ENCODE measurements at regions not wholly inside any gene's neighbourhood (a gene's known extent, or its start where the extent isn't known, plus 50 kb on each side); places are given as distances from the start of the nearest gene placed in this dataset.

GRCh38 chr6:81625216-81625615 is 127.3 kb downstream of the TENT5A start:
- peaks cover 0 to 7% (median 0%) of the 10 kb centered on the region in 4 donors for H3K9me3 ChIP-seq
- intact Hi-C loops (cut with DNase I; ENCODE audit: low total_unique reads) = no loop called here
- H3K36me3 ChIP-seq = no peaks in the 10 kb centered on the region
- H3K4me3 ChIP-seq = no peak overlapping the region
- H3K27ac ChIP-seq = no peak overlapping the region
- TF ChIP-seq EP300 (IDR thresholded peaks at IDR 0.05) (no peak), CTCF (IDR thresholded peaks at IDR 0.05) (no peak), POLR2AphosphoS5 (IDR thresholded peaks at IDR 0.05) (no peak), POLR2A (IDR thresholded peaks at IDR 0.05) (no peak)
- H3K27me3 ChIP-seq = no peaks in the 10 kb centered on the region
- whole genome bisulfite sequencing, 5 donors = 96 to 100% (median 97%) methylated on average over 1 of the region's 1 CpG
- no peaks in the 10 kb centered on the region for H3K4me1 ChIP-seq
- no peak for DNase-seq

- 45 to 97% (median 93%) methylated on average over 1 of the region's 1 CpG for WGBS, 5 donors
- H3K27me3 ChIP-seq = no peaks in the 10 kb centered on the region
- no peaks in the 10 kb centered on the region for H3K4me1 ChIP-seq
- intact Hi-C loops (cut with DNase I; ENCODE audit: low total_unique reads) = no loop called here
- H3K36me3 ChIP-seq = no peaks in the 10 kb centered on the region
- H3K9me3 ChIP-seq = peaks cover 0 to 4% (median 0%) of the 10 kb centered on the region in 4 donors
- H3K27ac ChIP-seq = no peak overlapping the region
- DNase-seq = no peak
- TF ChIP-seq POLR2A (IDR thresholded peaks at IDR 0.05) = no peak
- no peak for TF ChIP-seq POLR2AphosphoS5 (IDR thresholded peaks at IDR 0.05)
- no peak for TF ChIP-seq CTCF (IDR thresholded peaks at IDR 0.05)
- no peak for TF ChIP-seq EP300 (IDR thresholded peaks at IDR 0.05)
- no peak overlapping the region for H3K4me3 ChIP-seq
Observed at GRCh38 chr6:81624453-81624852, 128.0 kb downstream of the TENT5A start.

GRCh38 chr6:81623106-81623759 is 129.2 kb downstream of the TENT5A start:
- no peaks in the 10 kb centered on the region for H3K9me3 ChIP-seq
- intact Hi-C loops (cut with DNase I; ENCODE audit: low total_unique reads) = no loop called here

GRCh38 chr6:81621816-81622395 is 130.6 kb downstream of the TENT5A start:
- DNase-seq = no peak
- Histone ChIP-seq H3K27ac (no peak overlapping the region), H3K4me1 (no peaks in the 10 kb centered on the region), H3K9me3 (no peaks in the 10 kb centered on the region), H3K27me3 (no peaks in the 10 kb centered on the region), H3K36me3 (no peaks in the 10 kb centered on the region), H3K4me3 (no peak overlapping the region)
- no peak for TF ChIP-seq EP300 (IDR thresholded peaks at IDR 0.05)
- no peak for TF ChIP-seq POLR2AphosphoS5 (IDR thresholded peaks at IDR 0.05)
- TF ChIP-seq POLR2A (IDR thresholded peaks at IDR 0.05) = no peak
- TF ChIP-seq CTCF (IDR thresholded peaks at IDR 0.05) = no peak
- intact Hi-C loops (cut with DNase I; ENCODE audit: low total_unique reads) = no loop called here
- WGBS, 5 donors = 80 to 92% (median 84%) methylated on average over 2 of the region's 2 CpGs

More at GRCh38 chr6:81623106-81623759, 129.2 kb downstream of the TENT5A start:
- no peaks in the 10 kb centered on the region for H3K4me1 ChIP-seq
- no peak for TF ChIP-seq POLR2A (IDR thresholded peaks at IDR 0.05)
- TF ChIP-seq EP300 (IDR thresholded peaks at IDR 0.05) = no peak
- no peak for TF ChIP-seq CTCF (IDR thresholded peaks at IDR 0.05)
- no peak for TF ChIP-seq POLR2AphosphoS5 (IDR thresholded peaks at IDR 0.05)
- H3K27ac ChIP-seq = no peak overlapping the region
- no peak for DNase-seq
- H3K36me3 ChIP-seq = no peaks in the 10 kb centered on the region
- H3K27me3 ChIP-seq = no peaks in the 10 kb centered on the region
- no peak overlapping the region for H3K4me3 ChIP-seq

Measured in stomach (tissue), 8 donors.